ENCODE measurements at regions not wholly inside any gene's neighbourhood (a gene's known extent, or its start where the extent isn't known, plus 50 kb on each side); places are given as distances from the start of the nearest gene placed in this dataset.

GRCh38 chr19:32219881-32220472, 125.4 kb upstream of the ZNF507 start:
- no peaks in the 10 kb centered on the region for H3K79me2 ChIP-seq (ENCODE audit: low read length)
- no peak overlapping the region for H3K4me2 ChIP-seq (ENCODE audit: low read depth, low read length)
- peaks cover 3% of the 10 kb centered on the region; the same call in 1 of the 2 replicates for H3K4me1 ChIP-seq (ENCODE audit: low read length)
- no peak overlapping the region for H3K9ac ChIP-seq (ENCODE audit: low read length)
- H3K27me3 ChIP-seq (replicated peaks; ENCODE audit: insufficient read depth, low read length): peaks cover 88% of the 10 kb centered on the region
- H3K9me3 ChIP-seq (replicated peaks; ENCODE audit: insufficient read depth, low read length): no peaks in the 10 kb centered on the region
- no peak overlapping the region for H3K27ac ChIP-seq (ENCODE audit: low read length)
- no peaks in the 10 kb centered on the region for H4K20me1 ChIP-seq (ENCODE audit: insufficient read depth, low read length)
- DNase-seq: no peak
- H3F3A ChIP-seq (ENCODE audit: insufficient read depth, low read length): no peaks in the 10 kb centered on the region
- no peaks in the 10 kb centered on the region for H3K36me3 ChIP-seq (replicated peaks; ENCODE audit: insufficient read depth, low read length)
- H3K9me2 ChIP-seq (replicated peaks; ENCODE audit: insufficient read depth, low read length): no peaks in the 10 kb centered on the region
- no peak overlapping the region for H3K4me3 ChIP-seq (ENCODE audit: low read length)
- H2AFZ ChIP-seq (ENCODE audit: low read length): no peak overlapping the region
- TF ChIP-seq CTCF (IDR thresholded peaks at IDR 0.05; ENCODE audit: low read length) (no peak), EZH2 (optimal IDR thresholded peaks at IDR 0.05; ENCODE audit: low read depth, low read length) (no peak), EZH2phosphoT487 (IDR thresholded peaks at IDR 0.05; ENCODE audit: low read length) (no peak)

GRCh38 chr19:32220951-32221350, 124.5 kb upstream of the ZNF507 start:
- no peak for TF ChIP-seq EZH2phosphoT487 (IDR thresholded peaks at IDR 0.05; ENCODE audit: low read length)
- no peak overlapping the region for H3K4me3 ChIP-seq (ENCODE audit: low read length)
- no peak overlapping the region for H3K27ac ChIP-seq (ENCODE audit: low read length)
- no peaks in the 10 kb centered on the region for H3K9me2 ChIP-seq (replicated peaks; ENCODE audit: insufficient read depth, low read length)
- no peaks in the 10 kb centered on the region for H3F3A ChIP-seq (ENCODE audit: insufficient read depth, low read length)
- no peak overlapping the region for H3K9ac ChIP-seq (ENCODE audit: low read length)
- H2AFZ ChIP-seq (ENCODE audit: low read length): no peak overlapping the region
- no peak for DNase-seq
- no peaks in the 10 kb centered on the region for H3K79me2 ChIP-seq (ENCODE audit: low read length)
- H3K4me2 ChIP-seq (ENCODE audit: low read depth, low read length): no peak overlapping the region
- no peaks in the 10 kb centered on the region for H3K9me3 ChIP-seq (replicated peaks; ENCODE audit: insufficient read depth, low read length)
- no peaks in the 10 kb centered on the region for H4K20me1 ChIP-seq (ENCODE audit: insufficient read depth, low read length)
- peaks cover 88% of the 10 kb centered on the region for H3K27me3 ChIP-seq (replicated peaks; ENCODE audit: insufficient read depth, low read length)
- H3K36me3 ChIP-seq (replicated peaks; ENCODE audit: insufficient read depth, low read length): no peaks in the 10 kb centered on the region
- H3K4me1 ChIP-seq (ENCODE audit: low read length): peaks cover 5% of the 10 kb centered on the region; the same call in 1 of the 2 replicates

- H3K27me3 ChIP-seq (replicated peaks; ENCODE audit: insufficient read depth, low read length): peaks cover 88% of the 10 kb centered on the region
- peaks cover 5% of the 10 kb centered on the region; the same call in 1 of the 2 replicates for H3K4me1 ChIP-seq (ENCODE audit: low read length)
- no peak overlapping the region for H3K4me3 ChIP-seq (ENCODE audit: low read length)
- no peaks in the 10 kb centered on the region for H3K9me2 ChIP-seq (replicated peaks; ENCODE audit: insufficient read depth, low read length)
- no peak overlapping the region for H2AFZ ChIP-seq (ENCODE audit: low read length)
- no peak overlapping the region for H3K27ac ChIP-seq (ENCODE audit: low read length)
- H3K4me2 ChIP-seq (ENCODE audit: low read depth, low read length): no peak overlapping the region
- no peaks in the 10 kb centered on the region for H3K79me2 ChIP-seq (ENCODE audit: low read length)
- no peak for DNase-seq
- no peaks in the 10 kb centered on the region for H3K9me3 ChIP-seq (replicated peaks; ENCODE audit: insufficient read depth, low read length)
- no peaks in the 10 kb centered on the region for H4K20me1 ChIP-seq (ENCODE audit: insufficient read depth, low read length)
- no peaks in the 10 kb centered on the region for H3F3A ChIP-seq (ENCODE audit: insufficient read depth, low read length)
- TF ChIP-seq EZH2phosphoT487 (IDR thresholded peaks at IDR 0.05; ENCODE audit: low read length) (no peak), EZH2 (optimal IDR thresholded peaks at IDR 0.05; ENCODE audit: low read depth, low read length) (no peak), CTCF (IDR thresholded peaks at IDR 0.05; ENCODE audit: low read length) (no peak)
- H3K36me3 ChIP-seq (replicated peaks; ENCODE audit: insufficient read depth, low read length): no peaks in the 10 kb centered on the region
- H3K9ac ChIP-seq (ENCODE audit: low read length): no peak overlapping the region
Measured at GRCh38 chr19:32222556-32222955, 122.9 kb upstream of the ZNF507 start.

GRCh38 chr19:32223106-32223505, 122.3 kb upstream of the ZNF507 start:
- Histone ChIP-seq H2AFZ (ENCODE audit: low read length) (no peak overlapping the region), H3K9ac (ENCODE audit: low read length) (no peak overlapping the region), H3K27me3 (replicated peaks; ENCODE audit: insufficient read depth, low read length) (peaks cover 88% of the 10 kb centered on the region), H3K27ac (ENCODE audit: low read length) (no peak overlapping the region), H4K20me1 (ENCODE audit: insufficient read depth, low read length) (no peaks in the 10 kb centered on the region), H3K9me2 (replicated peaks; ENCODE audit: insufficient read depth, low read length) (no peaks in the 10 kb centered on the region), H3K79me2 (ENCODE audit: low read length) (no peaks in the 10 kb centered on the region), H3K4me2 (ENCODE audit: low read depth, low read length) (no peak overlapping the region), H3K4me3 (ENCODE audit: low read length) (no peak overlapping the region), H3K36me3 (replicated peaks; ENCODE audit: insufficient read depth, low read length) (no peaks in the 10 kb centered on the region), H3K9me3 (replicated peaks; ENCODE audit: insufficient read depth, low read length) (no peaks in the 10 kb centered on the region), H3K4me1 (ENCODE audit: low read length) (peaks cover 5% of the 10 kb centered on the region; the same call in 1 of the 2 replicates), H3F3A (ENCODE audit: insufficient read depth, low read length) (no peaks in the 10 kb centered on the region)
- TF ChIP-seq EZH2phosphoT487 (IDR thresholded peaks at IDR 0.05; ENCODE audit: low read length) (no peak), EZH2 (optimal IDR thresholded peaks at IDR 0.05; ENCODE audit: low read depth, low read length) (no peak), CTCF (IDR thresholded peaks at IDR 0.05; ENCODE audit: low read length) (no peak)
- no peak for DNase-seq

All from MM.1S (cell line).